ENCODE measurements at regions not wholly inside any gene's neighbourhood (a gene's known extent, or its start where the extent isn't known, plus 50 kb on each side); places are given as distances from the start of the nearest gene placed in this dataset.
"Not testable (repeated sequence)": the region's sequence is repeated elsewhere in the genome, so short reads cannot be mapped to it uniquely, and the experiment has no call there.

GRCh38 chr7:145848691-145849090, 267.9 kb upstream of the CNTNAP2 start:
- Histone ChIP-seq H3K9me3 (no peaks in the 10 kb centered on the region), H3K27ac (no peak overlapping the region), H3K27me3 (no peaks in the 10 kb centered on the region), H3K36me3 (no peaks in the 10 kb centered on the region), H3K4me3 (no peak overlapping the region), H3K4me1 (no peaks in the 10 kb centered on the region)
- TF ChIP-seq POLR2A (IDR thresholded peaks at IDR 0.05) = no peak
- DNase-seq = no peak
- intact Hi-C loops (cut with DNase I; ENCODE audit: low total_unique reads) = no loop called here

DNA sequence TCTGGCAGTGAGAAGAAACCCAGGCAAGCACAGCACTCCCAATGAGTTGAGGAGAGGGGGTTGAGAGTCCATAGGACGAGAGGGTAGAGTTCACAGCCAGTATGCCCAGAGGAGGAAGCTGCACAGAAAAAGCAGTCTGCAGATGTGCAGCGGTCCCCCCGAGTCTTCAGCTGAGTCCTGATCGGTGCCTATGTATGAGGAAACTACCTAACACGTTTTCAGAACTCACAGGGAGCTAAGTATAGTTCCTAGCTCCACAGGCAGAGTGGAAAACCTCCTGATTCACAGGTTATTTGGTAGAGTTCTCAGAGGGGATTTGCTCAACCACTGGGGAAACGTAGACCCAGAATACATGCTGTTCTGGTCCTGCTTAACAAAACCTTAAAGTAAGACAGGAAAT, 271.3 kb upstream of the CNTNAP2 start:
- Histone ChIP-seq H3K4me1 (no peaks in the 10 kb centered on the region), H3K27me3 (no peaks in the 10 kb centered on the region), H3K9me3 (no peaks in the 10 kb centered on the region), H3K27ac (no peak overlapping the region), H3K4me3 (no peak overlapping the region), H3K36me3 (no peaks in the 10 kb centered on the region)
- TF ChIP-seq, protein P1, sequence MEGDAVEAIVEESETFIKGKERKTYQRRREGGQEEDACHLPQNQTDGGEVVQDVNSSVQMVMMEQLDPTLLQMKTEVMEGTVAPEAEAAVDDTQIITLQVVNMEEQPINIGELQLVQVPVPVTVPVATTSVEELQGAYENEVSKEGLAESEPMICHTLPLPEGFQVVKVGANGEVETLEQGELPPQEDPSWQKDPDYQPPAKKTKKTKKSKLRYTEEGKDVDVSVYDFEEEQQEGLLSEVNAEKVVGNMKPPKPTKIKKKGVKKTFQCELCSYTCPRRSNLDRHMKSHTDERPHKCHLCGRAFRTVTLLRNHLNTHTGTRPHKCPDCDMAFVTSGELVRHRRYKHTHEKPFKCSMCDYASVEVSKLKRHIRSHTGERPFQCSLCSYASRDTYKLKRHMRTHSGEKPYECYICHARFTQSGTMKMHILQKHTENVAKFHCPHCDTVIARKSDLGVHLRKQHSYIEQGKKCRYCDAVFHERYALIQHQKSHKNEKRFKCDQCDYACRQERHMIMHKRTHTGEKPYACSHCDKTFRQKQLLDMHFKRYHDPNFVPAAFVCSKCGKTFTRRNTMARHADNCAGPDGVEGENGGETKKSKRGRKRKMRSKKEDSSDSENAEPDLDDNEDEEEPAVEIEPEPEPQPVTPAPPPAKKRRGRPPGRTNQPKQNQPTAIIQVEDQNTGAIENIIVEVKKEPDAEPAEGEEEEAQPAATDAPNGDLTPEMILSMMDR (IDR thresholded peaks at IDR 0.05) = no peak
- no peak for TF ChIP-seq POLR2A (IDR thresholded peaks at IDR 0.05)
- no peak for DNase-seq
- intact Hi-C loops (cut with DNase I; ENCODE audit: low total_unique reads) = no loop called here

DNA sequence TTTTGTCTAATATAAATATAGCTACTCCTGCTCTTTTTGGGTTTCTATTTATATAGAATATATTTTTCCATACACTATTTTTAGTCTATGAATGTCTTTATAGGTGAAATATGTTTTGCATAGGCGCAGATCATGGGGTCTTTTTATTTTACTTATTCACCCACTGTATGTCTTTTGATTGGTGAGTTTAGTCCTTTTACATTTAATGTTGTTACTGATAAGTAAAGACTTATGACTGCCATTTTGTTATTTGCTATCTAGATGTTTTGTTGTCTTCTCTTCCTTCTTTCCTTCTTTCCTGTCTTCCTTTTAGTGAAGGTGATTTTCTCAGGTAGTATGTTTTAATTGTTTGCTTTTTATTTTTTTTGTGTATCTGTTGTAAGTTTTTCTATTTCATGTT, 276.8 kb upstream of the CNTNAP2 start:
- intact Hi-C loops (cut with DNase I; ENCODE audit: low total_unique reads) = no loop called here
- DNase-seq = no peak
- Histone ChIP-seq H3K27me3 (no peaks in the 10 kb centered on the region), H3K27ac (no peak overlapping the region), H3K36me3 (no peaks in the 10 kb centered on the region), H3K4me3 (no peak overlapping the region), H3K4me1 (no peaks in the 10 kb centered on the region), H3K9me3 (no peaks in the 10 kb centered on the region)
- TF ChIP-seq, protein P1 (IDR thresholded peaks at IDR 0.05) = no peak
- no peak for TF ChIP-seq POLR2A (IDR thresholded peaks at IDR 0.05)

DNA sequence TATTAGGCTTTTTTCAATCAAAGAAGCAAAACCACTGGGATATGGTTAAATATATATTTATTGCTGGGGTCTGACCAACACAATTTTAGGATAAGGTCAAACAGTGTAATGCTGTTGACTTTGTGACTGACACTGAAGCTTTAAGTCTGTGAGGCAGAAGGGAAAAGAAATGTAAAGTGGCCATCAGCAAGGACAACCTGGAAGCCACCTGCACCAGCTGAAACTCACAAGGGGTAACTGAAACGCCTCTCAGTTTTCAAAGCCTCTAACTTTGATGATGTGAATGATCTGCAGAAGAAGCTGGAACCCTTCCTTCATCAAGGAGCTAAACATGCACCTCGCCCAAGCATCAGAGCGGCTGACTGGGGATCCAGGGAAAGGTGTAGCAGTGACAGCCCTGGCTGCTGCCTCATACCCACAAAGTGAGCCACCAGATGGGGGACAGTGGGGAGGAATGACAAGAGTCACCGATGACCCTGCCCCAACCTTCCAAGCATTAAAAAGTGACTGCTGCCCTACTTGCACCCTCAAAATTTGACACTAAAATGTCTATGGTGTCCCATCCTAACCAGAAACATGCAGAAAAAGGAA, 284.9 kb upstream of the CNTNAP2 start:
- H3K4me1 ChIP-seq = no peaks in the 10 kb centered on the region
- DNase-seq = no peak
- no peak overlapping the region for H3K4me3 ChIP-seq
- H3K27ac ChIP-seq = no peak overlapping the region
- H3K9me3 ChIP-seq = no peaks in the 10 kb centered on the region
- intact Hi-C loops (cut with DNase I; ENCODE audit: low total_unique reads) = no loop called here
- H3K36me3 ChIP-seq = no peaks in the 10 kb centered on the region
- TF ChIP-seq POLR2A (IDR thresholded peaks at IDR 0.05) = no peak
- TF ChIP-seq, protein P1 (IDR thresholded peaks at IDR 0.05) = no peak
- H3K27me3 ChIP-seq = no peaks in the 10 kb centered on the region

DNA sequence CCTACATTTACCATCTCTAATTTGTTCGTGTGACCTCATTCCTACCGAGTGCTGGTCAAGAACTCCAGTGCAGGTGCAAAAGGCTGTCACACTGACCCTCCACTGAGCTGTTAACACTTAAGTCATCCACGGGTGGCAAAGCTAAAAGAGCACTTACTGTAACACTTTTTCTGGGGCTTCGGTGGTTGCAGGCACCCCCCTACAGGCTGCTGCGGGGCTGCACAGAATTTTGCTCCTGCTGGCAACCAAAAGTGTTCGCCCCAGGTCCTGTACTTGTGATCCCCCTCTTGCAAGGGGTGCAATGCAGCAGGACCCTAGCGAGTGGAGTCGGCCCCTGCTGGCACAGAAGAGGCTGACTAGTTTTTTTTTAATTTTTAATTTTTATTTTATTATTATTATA, 298.9 kb upstream of the CNTNAP2 start:
- DNase-seq = no peak
- TF ChIP-seq, protein P1 (IDR thresholded peaks at IDR 0.05) = no peak
- no peak for TF ChIP-seq POLR2A (IDR thresholded peaks at IDR 0.05)
- Histone ChIP-seq H3K27me3 (no peaks in the 10 kb centered on the region), H3K9me3 (no peaks in the 10 kb centered on the region), H3K36me3 (no peaks in the 10 kb centered on the region), H3K27ac (no peak overlapping the region), H3K4me1 (no peaks in the 10 kb centered on the region), H3K4me3 (no peak overlapping the region)
- intact Hi-C loops (cut with DNase I; ENCODE audit: low total_unique reads) = no loop called here

DNA sequence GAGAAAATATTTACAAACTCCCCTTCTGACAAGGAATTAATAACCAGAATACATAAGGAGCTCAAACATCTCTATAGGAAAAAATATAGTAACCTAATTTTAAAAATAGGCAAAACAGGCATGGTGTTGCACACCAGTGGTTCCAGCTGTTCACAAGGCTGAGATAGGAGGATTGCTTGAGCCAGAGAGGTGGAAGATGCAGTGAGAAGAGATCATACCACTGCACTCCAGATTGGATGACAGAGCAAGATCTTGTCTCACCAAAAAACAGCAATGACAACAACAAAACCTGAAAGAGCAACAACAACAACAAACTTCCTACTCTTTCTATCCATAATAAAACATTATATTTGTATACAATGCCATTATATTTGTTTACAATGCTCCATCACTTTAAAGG, 304.4 kb upstream of the CNTNAP2 start:
- Histone ChIP-seq H3K27me3 (no peaks in the 10 kb centered on the region), H3K9me3 (no peaks in the 10 kb centered on the region), H3K4me3 (no peak overlapping the region), H3K4me1 (no peaks in the 10 kb centered on the region), H3K27ac (no peak overlapping the region), H3K36me3 (no peaks in the 10 kb centered on the region)
- TF ChIP-seq, protein P1 (IDR thresholded peaks at IDR 0.05) = no peak
- TF ChIP-seq POLR2A (IDR thresholded peaks at IDR 0.05) = no peak
- intact Hi-C loops (cut with DNase I; ENCODE audit: low total_unique reads) = no loop called here
- no peak for DNase-seq

GRCh38 chr7:145805496-145805895, 311.1 kb upstream of the CNTNAP2 start:
- DNase-seq; H3K27ac ChIP-seq; H3K36me3 ChIP-seq; intact Hi-C loops (cut with DNase I; ENCODE audit: low total_unique reads); H3K9me3 ChIP-seq; H3K4me3 ChIP-seq; H3K4me1 ChIP-seq; H3K27me3 ChIP-seq: not testable (repeated sequence)
